Frontal cortex (tissue), 3 donors: ENCODE measurements at regions not wholly inside any gene's neighbourhood (a gene's known extent, or its start where the extent isn't known, plus 50 kb on each side); places are given as distances from the start of the nearest gene placed in this dataset.
"Not testable (repeated sequence)": the region's sequence is repeated elsewhere in the genome, so short reads cannot be mapped to it uniquely, and the experiment has no call there.

Experiments
- DNase-seq, 2 donors: peaks; one replicate each; pipeline ENCODE4 v3.0.0; 2012; ENCODE audit warnings: low spot score in 2 of 2
- FAIRE-seq: peaks from 2 replicates; lab custom pipeline; 2012; peaks lifted over from hg19 to GRCh38; lab: Jason Lieb, UNC
- donor health status: control.
- donor health status: control.
- donor health status: control.

GRCh38 chr6:20020526-20020925, 183.4 kb downstream of the ID4 start:
- FAIRE-seq = peak; percentile 10
- no peak for DNase-seq

GRCh38 chr6:20021795-20022194, 184.6 kb downstream of the ID4 start:
- DNase-seq (no peak), FAIRE-seq (no peak)

GRCh38 chr6:20023549-20024315, 186.6 kb downstream of the ID4 start:
- not testable (repeated sequence) for FAIRE-seq, DNase-seq

GRCh38 chr6:20024316-20024673, 187.1 kb downstream of the ID4 start:
- FAIRE-seq (no peak), DNase-seq (no peak)

- DNase-seq (no peak), FAIRE-seq (no peak)
These were observed 187.3 kb downstream of the MBOAT1 start for GRCh38 chr6:20024978-20025377.

GRCh38 chr6:20025681-20026080, 186.6 kb downstream of the MBOAT1 start:
- no peak for DNase-seq
- FAIRE-seq = no peak

GRCh38 chr6:20028143-20028542, 184.1 kb downstream of the MBOAT1 start:
- FAIRE-seq (no peak), DNase-seq (no peak)

GRCh38 chr6:20028562-20028961, 183.7 kb downstream of the MBOAT1 start:
- no peak for DNase-seq
- no peak for FAIRE-seq

- FAIRE-seq (no peak), DNase-seq (no peak)
These were observed 182.3 kb downstream of the MBOAT1 start for GRCh38 chr6:20029979-20030378.

GRCh38 chr6:20031342-20031741, 180.9 kb downstream of the MBOAT1 start:
- FAIRE-seq (no peak), DNase-seq (no peak)

- no peak for FAIRE-seq
- no peak for DNase-seq
These were observed 178.4 kb downstream of the MBOAT1 start for GRCh38 chr6:20033697-20034407.

- no peak for DNase-seq
- no peak for FAIRE-seq
These were observed 177.9 kb downstream of the MBOAT1 start for GRCh38 chr6:20034408-20034769.

- DNase-seq (no peak), FAIRE-seq (no peak)
These were observed 176.1 kb downstream of the MBOAT1 start for GRCh38 chr6:20036141-20036677.

GRCh38 chr6:20038410-20039204, 173.7 kb downstream of the MBOAT1 start:
- FAIRE-seq (no peak), DNase-seq (peak in 1 of 2 donors; percentile 18)

- DNase-seq (no peak), FAIRE-seq (no peak)
These were observed 167.4 kb downstream of the MBOAT1 start for GRCh38 chr6:20044883-20045282.
